ENCODE measurements at regions not wholly inside any gene's neighbourhood (a gene's known extent, or its start where the extent isn't known, plus 50 kb on each side); places are given as distances from the start of the nearest gene placed in this dataset.

DNA sequence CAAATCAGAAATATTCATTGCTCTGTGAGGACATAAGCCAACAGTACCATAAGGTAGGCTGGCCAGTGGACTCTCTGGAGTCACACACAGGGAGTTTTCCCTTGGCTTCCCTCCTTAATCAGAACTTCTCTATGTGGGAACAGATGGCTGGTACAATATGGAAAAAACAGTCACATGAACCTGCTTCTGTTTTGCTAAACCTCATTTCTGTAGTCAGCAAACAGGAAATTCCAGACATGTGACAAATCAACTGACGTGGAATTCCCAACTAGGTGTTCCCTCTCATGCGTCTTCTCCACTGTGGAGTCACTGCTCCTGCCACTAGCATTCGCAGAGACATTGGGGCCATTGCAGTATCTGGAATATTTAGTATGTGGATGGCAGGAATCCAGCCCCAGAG, 617.6 kb downstream of the KIF4B start:
- H3K27me3 Mint-ChIP-seq (ENCODE audit: low read depth, unreplicated experiment) = no peaks in the 10 kb centered on the region
- no peak for FAIRE-seq

DNA sequence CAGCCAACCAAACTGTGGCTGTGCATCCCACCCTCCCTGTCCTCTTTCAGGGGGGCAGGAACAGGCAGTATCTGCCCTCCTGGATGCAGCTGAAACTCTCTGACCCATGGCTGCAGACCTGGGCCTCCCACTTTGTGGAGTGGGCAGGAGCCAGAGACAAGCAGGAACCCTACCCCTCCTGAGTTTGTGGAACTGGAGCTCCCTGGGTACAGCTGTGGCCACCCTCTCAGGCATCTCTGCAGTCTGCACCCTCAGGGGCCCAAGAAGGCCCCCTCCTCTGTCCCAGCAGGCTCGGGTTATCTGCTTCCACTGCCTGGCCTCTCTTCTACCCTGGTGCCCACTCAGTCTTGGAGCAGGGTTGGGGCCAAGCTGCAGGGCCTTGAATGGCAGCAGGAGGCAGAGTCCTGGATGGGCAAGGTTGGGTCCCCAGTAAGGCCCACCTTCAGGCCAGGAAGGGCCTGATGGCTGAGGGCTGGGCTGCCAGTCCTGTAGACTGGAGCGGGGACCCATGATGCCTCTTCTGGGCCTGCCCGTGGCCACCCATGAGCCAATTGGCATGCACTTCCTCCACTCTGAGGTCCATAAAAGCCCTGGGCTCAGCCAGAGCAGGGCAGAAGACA, 619.9 kb downstream of the KIF4B start:
- FAIRE-seq = no peak

More for the DNA sequence above, 617.6 kb downstream of the KIF4B start:
- Histone ChIP-seq H3K4me2 (ENCODE audit: low read length) (no peak overlapping the region), H2AFZ (ENCODE audit: low read depth, low read length) (no peak overlapping the region), H3K4me1 (ENCODE audit: insufficient read depth, low read length) (peaks cover 5% of the 10 kb centered on the region), H3K9me3 (ENCODE audit: insufficient read depth, low read depth, low read length) (peaks cover 6% of the 10 kb centered on the region), H3K36me3 (ENCODE audit: insufficient read depth, low read length) (no peaks in the 10 kb centered on the region), H4K20me1 (ENCODE audit: insufficient read depth, low read length) (no peaks in the 10 kb centered on the region), H3K9ac (ENCODE audit: low read length) (no peak overlapping the region), H3K27ac (ENCODE audit: low read depth, low read length) (peak overlapping the region; percentile 21), H3K4me3 (ENCODE audit: insufficient read depth, low read depth, low read length) (no peak overlapping the region), H3K27me3 (ENCODE audit: insufficient read depth, low read length) (no peaks in the 10 kb centered on the region), H3K79me2 (ENCODE audit: insufficient read depth, low read length) (no peaks in the 10 kb centered on the region)
- Mint-ChIP-seq H3K4me3 (ENCODE audit: unreplicated experiment) (no peak overlapping the region), H3K36me3 (ENCODE audit: low read depth, unreplicated experiment) (no peaks in the 10 kb centered on the region), H3K27ac (ENCODE audit: unreplicated experiment) (peak overlapping the region; percentile 83), H3K4me1 (ENCODE audit: low read depth, unreplicated experiment) (peaks cover 5% of the 10 kb centered on the region), H3K9me3 (ENCODE audit: unreplicated experiment) (peaks cover 3% of the 10 kb centered on the region)
- TF ChIP-seq, protein P1, sequence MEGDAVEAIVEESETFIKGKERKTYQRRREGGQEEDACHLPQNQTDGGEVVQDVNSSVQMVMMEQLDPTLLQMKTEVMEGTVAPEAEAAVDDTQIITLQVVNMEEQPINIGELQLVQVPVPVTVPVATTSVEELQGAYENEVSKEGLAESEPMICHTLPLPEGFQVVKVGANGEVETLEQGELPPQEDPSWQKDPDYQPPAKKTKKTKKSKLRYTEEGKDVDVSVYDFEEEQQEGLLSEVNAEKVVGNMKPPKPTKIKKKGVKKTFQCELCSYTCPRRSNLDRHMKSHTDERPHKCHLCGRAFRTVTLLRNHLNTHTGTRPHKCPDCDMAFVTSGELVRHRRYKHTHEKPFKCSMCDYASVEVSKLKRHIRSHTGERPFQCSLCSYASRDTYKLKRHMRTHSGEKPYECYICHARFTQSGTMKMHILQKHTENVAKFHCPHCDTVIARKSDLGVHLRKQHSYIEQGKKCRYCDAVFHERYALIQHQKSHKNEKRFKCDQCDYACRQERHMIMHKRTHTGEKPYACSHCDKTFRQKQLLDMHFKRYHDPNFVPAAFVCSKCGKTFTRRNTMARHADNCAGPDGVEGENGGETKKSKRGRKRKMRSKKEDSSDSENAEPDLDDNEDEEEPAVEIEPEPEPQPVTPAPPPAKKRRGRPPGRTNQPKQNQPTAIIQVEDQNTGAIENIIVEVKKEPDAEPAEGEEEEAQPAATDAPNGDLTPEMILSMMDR (IDR thresholded peaks at IDR 0.05; ENCODE audit: insufficient read depth, low read depth, low read length) = no peak
- TF ChIP-seq EZH2 (IDR thresholded peaks at IDR 0.05; ENCODE audit: insufficient read depth, low read length) = no peak
- peak; percentile 51 for DNase-seq (ENCODE audit: low read depth)

DNA sequence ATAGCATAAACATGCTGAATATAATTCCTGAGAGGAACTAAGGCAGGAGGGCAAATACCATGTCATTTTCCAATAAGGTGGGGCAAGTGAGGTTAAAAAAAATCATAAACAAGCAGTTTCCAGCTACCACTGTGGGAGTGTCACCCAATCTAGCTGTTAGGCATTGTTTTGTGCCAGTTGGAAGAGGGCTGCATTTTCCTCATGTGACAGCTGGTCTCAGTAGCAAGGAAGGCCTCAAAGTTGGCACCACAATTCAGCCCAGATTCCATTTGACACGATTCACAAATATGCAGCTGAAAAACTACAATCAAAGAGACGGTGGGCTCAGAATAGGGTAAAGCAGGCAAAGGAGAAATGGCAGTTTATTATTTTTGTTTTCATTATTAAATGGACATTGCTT, 636.1 kb downstream of the KIF4B start:
- TF ChIP-seq, protein P1 (IDR thresholded peaks at IDR 0.05; ENCODE audit: insufficient read depth, low read depth, low read length) = no peak
- no peak for TF ChIP-seq EZH2 (IDR thresholded peaks at IDR 0.05; ENCODE audit: insufficient read depth, low read length)
- Histone ChIP-seq H3K4me2 (ENCODE audit: low read length) (no peak overlapping the region), H4K20me1 (ENCODE audit: insufficient read depth, low read length) (no peaks in the 10 kb centered on the region), H3K4me1 (ENCODE audit: insufficient read depth, low read length) (no peaks in the 10 kb centered on the region), H3K27ac (ENCODE audit: low read depth, low read length) (no peak overlapping the region), H2AFZ (ENCODE audit: low read depth, low read length) (no peak overlapping the region), H3K79me2 (ENCODE audit: insufficient read depth, low read length) (no peaks in the 10 kb centered on the region), H3K9ac (ENCODE audit: low read length) (no peak overlapping the region), H3K9me3 (ENCODE audit: insufficient read depth, low read depth, low read length) (no peaks in the 10 kb centered on the region), H3K4me3 (ENCODE audit: insufficient read depth, low read depth, low read length) (no peak overlapping the region), H3K36me3 (ENCODE audit: insufficient read depth, low read length) (no peaks in the 10 kb centered on the region), H3K27me3 (ENCODE audit: insufficient read depth, low read length) (no peaks in the 10 kb centered on the region)
- no peak overlapping the region for H3K27ac Mint-ChIP-seq (ENCODE audit: unreplicated experiment)
- H3K27me3 Mint-ChIP-seq (ENCODE audit: low read depth, unreplicated experiment) = no peaks in the 10 kb centered on the region
- no peaks in the 10 kb centered on the region for H3K36me3 Mint-ChIP-seq (ENCODE audit: low read depth, unreplicated experiment)
- H3K4me1 Mint-ChIP-seq (ENCODE audit: low read depth, unreplicated experiment) = no peaks in the 10 kb centered on the region
- FAIRE-seq (no peak), DNase-seq (ENCODE audit: low read depth) (no peak)
- H3K4me3 Mint-ChIP-seq (ENCODE audit: unreplicated experiment) = no peak overlapping the region
- H3K9me3 Mint-ChIP-seq (ENCODE audit: unreplicated experiment) = no peaks in the 10 kb centered on the region

More for the DNA sequence above, 619.9 kb downstream of the KIF4B start:
- Histone ChIP-seq H3K4me3 (ENCODE audit: insufficient read depth, low read depth, low read length) (no peak overlapping the region), H3K4me2 (ENCODE audit: low read length) (no peak overlapping the region), H3K27me3 (ENCODE audit: insufficient read depth, low read length) (no peaks in the 10 kb centered on the region), H3K9ac (ENCODE audit: low read length) (no peak overlapping the region), H3K79me2 (ENCODE audit: insufficient read depth, low read length) (no peaks in the 10 kb centered on the region), H4K20me1 (ENCODE audit: insufficient read depth, low read length) (no peaks in the 10 kb centered on the region), H2AFZ (ENCODE audit: low read depth, low read length) (no peak overlapping the region), H3K27ac (ENCODE audit: low read depth, low read length) (no peak overlapping the region), H3K36me3 (ENCODE audit: insufficient read depth, low read length) (no peaks in the 10 kb centered on the region), H3K9me3 (ENCODE audit: insufficient read depth, low read depth, low read length) (peaks cover 6% of the 10 kb centered on the region), H3K4me1 (ENCODE audit: insufficient read depth, low read length) (peaks cover 5% of the 10 kb centered on the region)
- Mint-ChIP-seq H3K27me3 (ENCODE audit: low read depth, unreplicated experiment) (no peaks in the 10 kb centered on the region), H3K27ac (ENCODE audit: unreplicated experiment) (no peak overlapping the region), H3K9me3 (ENCODE audit: unreplicated experiment) (peaks cover 3% of the 10 kb centered on the region), H3K4me3 (ENCODE audit: unreplicated experiment) (no peak overlapping the region), H3K4me1 (ENCODE audit: low read depth, unreplicated experiment) (peaks cover 5% of the 10 kb centered on the region), H3K36me3 (ENCODE audit: low read depth, unreplicated experiment) (no peaks in the 10 kb centered on the region)
- no peak for DNase-seq (ENCODE audit: low read depth)
- TF ChIP-seq EZH2 (IDR thresholded peaks at IDR 0.05; ENCODE audit: insufficient read depth, low read length) = no peak
- TF ChIP-seq, protein P1 (IDR thresholded peaks at IDR 0.05; ENCODE audit: insufficient read depth, low read depth, low read length) = no peak

All from astrocyte (in vitro differentiated cells and primary cell).